ENCODE measurements at regions not wholly inside any gene's neighbourhood (a gene's known extent, or its start where the extent isn't known, plus 50 kb on each side); places are given as distances from the start of the nearest gene placed in this dataset.

DNA sequence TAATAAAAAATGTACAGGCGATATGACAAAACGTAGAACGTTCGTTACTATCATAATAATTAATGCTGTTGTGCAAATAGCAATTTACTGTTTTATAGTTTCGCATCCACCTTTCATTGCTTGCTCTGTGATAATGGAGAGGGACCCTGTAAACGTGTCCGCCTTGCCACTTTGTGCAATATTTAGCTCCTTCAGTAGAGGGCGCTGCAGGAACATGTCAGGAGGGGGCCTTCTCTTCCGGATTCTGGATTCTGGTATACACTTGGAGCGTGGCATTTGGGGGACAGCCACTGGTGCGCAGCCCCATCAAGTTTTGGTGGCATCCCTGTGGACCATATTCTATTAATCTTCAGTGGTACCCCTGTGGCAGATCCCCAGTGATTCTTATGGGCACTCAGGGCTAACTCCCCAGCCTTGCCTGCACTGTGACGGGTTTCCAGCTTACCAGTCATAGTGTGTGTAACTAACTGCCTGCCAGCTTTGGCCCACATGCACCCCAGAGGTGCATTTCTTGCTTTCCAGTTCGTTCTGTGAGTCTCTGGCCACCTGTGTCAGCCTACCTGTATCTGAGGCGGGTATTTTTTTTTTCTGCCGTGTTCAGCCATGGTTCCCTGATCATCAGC, 140.3 kb downstream of the CYRIA start:
- TF ChIP-seq ZNF660 (tag by site-specific recombination; IDR thresholded peaks at IDR 0.05) (no peak), ZNF654 (tag by site-specific recombination; IDR thresholded peaks at IDR 0.05; ENCODE audit: low read depth) (peak; percentile 47), ZSCAN30 (tag by site-specific recombination; IDR thresholded peaks at IDR 0.05) (no peak)
- TF ChIP-seq, protein P1, sequence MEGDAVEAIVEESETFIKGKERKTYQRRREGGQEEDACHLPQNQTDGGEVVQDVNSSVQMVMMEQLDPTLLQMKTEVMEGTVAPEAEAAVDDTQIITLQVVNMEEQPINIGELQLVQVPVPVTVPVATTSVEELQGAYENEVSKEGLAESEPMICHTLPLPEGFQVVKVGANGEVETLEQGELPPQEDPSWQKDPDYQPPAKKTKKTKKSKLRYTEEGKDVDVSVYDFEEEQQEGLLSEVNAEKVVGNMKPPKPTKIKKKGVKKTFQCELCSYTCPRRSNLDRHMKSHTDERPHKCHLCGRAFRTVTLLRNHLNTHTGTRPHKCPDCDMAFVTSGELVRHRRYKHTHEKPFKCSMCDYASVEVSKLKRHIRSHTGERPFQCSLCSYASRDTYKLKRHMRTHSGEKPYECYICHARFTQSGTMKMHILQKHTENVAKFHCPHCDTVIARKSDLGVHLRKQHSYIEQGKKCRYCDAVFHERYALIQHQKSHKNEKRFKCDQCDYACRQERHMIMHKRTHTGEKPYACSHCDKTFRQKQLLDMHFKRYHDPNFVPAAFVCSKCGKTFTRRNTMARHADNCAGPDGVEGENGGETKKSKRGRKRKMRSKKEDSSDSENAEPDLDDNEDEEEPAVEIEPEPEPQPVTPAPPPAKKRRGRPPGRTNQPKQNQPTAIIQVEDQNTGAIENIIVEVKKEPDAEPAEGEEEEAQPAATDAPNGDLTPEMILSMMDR (tag by site-specific recombination; IDR thresholded peaks at IDR 0.05) = peak; percentile 42; the same call in 1 of the 2 replicates
- ChIA-PET CTCF (interaction anchor here (0.5 to 5.1 kb wide), 28 partner anchors 10 to 844 kb away, joined by 3 to 57 read pairs (median 4); no protein-coding TSS in a partner anchor), POLR2A (no interaction called here)
- Histone ChIP-seq H3K36me3 (ENCODE audit: control insufficient read depth in 2 of 2, insufficient read depth in 1 of 2, low read length in 2 of 2) (no peaks in the 10 kb centered on the region), H3K27ac (ENCODE audit: extremely low read depth, low read depth, low read length) (no peak overlapping the region), H3K4me1 (ENCODE audit: control insufficient read depth, insufficient read depth, low read length) (no peaks in the 10 kb centered on the region), H3K4me3 (ENCODE audit: low read depth, low read length) (no peak overlapping the region), H3K9me3 (ENCODE audit: control insufficient read depth, insufficient read depth, low read depth, low read length) (no peaks in the 10 kb centered on the region)

DNA sequence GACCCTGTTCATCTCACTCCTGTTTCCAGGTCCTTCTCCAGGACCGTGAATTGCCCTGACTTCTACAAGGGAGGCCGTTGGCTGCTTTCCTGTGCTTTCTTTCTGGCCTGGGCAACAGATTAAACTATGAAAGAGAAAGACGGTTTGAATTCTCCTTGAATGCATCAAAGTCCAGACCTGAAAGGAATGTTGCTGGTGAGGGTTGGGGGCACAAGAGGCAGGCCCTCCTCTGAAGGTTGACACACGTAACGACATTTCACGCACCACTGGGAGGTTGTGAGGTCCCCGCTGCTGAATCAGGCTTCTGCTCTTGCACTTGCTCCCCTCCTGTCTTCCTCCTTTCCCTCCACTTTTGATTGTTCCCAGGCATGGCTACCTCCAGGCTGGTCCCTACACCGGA, 141.9 kb downstream of the CYRIA start:
- Histone ChIP-seq H3K27ac (ENCODE audit: extremely low read depth, low read depth, low read length) (no peak overlapping the region), H3K4me1 (ENCODE audit: control insufficient read depth, insufficient read depth, low read length) (no peaks in the 10 kb centered on the region), H3K36me3 (ENCODE audit: control insufficient read depth in 2 of 2, insufficient read depth in 1 of 2, low read length in 2 of 2) (no peaks in the 10 kb centered on the region), H3K4me3 (ENCODE audit: low read depth, low read length) (no peak overlapping the region), H3K9me3 (ENCODE audit: control insufficient read depth, insufficient read depth, low read depth, low read length) (no peaks in the 10 kb centered on the region)
- TF ChIP-seq ZNF585B (tag by site-specific recombination; IDR thresholded peaks at IDR 0.05) (no peak), ZNF629 (tag by site-specific recombination; IDR thresholded peaks at IDR 0.05) (no peak), ZNF423 (tag by site-specific recombination; IDR thresholded peaks at IDR 0.05) (no peak), SP2 (tag by site-specific recombination; IDR thresholded peaks at IDR 0.05) (no peak), HOXC10 (CRISPR knock-in tag; IDR thresholded peaks at IDR 0.05) (no peak), ZNF843 (tag by site-specific recombination; IDR thresholded peaks at IDR 0.05) (no peak), ZBTB7A (tag by site-specific recombination; IDR thresholded peaks at IDR 0.05; ENCODE audit: low read depth) (no peak), ZNF658 (tag by site-specific recombination; IDR thresholded peaks at IDR 0.05) (no peak), ZNF121 (tag by site-specific recombination; IDR thresholded peaks at IDR 0.05) (no peak)
- TF ChIP-seq, protein P2, sequence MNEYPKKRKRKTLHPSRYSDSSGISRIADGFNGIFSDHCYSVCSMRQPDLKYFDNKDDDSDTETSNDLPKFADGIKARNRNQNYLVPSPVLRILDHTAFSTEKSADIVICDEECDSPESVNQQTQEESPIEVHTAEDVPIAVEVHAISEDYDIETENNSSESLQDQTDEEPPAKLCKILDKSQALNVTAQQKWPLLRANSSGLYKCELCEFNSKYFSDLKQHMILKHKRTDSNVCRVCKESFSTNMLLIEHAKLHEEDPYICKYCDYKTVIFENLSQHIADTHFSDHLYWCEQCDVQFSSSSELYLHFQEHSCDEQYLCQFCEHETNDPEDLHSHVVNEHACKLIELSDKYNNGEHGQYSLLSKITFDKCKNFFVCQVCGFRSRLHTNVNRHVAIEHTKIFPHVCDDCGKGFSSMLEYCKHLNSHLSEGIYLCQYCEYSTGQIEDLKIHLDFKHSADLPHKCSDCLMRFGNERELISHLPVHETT (tag by site-specific recombination; IDR thresholded peaks at IDR 0.05) = no peak
- TF ChIP-seq, protein P3, sequence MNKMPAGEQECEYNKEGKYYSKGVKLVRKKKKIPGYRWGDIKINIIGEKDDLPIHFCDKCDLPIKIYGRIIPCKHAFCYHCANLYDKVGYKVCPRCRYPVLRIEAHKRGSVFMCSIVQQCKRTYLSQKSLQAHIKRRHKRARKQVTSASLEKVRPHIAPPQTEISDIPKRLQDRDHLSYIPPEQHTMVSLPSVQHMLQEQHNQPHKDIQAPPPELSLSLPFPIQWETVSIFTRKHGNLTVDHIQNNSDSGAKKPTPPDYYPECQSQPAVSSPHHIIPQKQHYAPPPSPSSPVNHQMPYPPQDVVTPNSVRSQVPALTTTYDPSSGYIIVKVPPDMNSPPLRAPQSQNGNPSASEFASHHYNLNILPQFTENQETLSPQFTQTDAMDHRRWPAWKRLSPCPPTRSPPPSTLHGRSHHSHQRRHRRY (tag by site-specific recombination; IDR thresholded peaks at IDR 0.05) = no peak
- TF ChIP-seq, protein P4, sequence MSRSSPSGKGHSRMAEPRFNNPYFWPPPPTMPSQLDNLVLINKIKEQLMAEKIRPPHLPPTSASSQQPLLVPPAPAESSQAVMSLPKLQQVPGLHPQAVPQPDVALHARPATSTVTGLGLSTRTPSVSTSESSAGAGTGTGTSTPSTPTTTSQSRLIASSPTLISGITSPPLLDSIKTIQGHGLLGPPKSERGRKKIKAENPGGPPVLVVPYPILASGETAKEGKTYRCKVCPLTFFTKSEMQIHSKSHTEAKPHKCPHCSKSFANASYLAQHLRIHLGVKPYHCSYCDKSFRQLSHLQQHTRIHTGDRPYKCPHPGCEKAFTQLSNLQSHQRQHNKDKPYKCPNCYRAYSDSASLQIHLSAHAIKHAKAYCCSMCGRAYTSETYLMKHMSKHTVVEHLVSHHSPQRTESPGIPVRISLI (tag by site-specific recombination; IDR thresholded peaks at IDR 0.05) = no peak
- TF ChIP-seq, protein P5, sequence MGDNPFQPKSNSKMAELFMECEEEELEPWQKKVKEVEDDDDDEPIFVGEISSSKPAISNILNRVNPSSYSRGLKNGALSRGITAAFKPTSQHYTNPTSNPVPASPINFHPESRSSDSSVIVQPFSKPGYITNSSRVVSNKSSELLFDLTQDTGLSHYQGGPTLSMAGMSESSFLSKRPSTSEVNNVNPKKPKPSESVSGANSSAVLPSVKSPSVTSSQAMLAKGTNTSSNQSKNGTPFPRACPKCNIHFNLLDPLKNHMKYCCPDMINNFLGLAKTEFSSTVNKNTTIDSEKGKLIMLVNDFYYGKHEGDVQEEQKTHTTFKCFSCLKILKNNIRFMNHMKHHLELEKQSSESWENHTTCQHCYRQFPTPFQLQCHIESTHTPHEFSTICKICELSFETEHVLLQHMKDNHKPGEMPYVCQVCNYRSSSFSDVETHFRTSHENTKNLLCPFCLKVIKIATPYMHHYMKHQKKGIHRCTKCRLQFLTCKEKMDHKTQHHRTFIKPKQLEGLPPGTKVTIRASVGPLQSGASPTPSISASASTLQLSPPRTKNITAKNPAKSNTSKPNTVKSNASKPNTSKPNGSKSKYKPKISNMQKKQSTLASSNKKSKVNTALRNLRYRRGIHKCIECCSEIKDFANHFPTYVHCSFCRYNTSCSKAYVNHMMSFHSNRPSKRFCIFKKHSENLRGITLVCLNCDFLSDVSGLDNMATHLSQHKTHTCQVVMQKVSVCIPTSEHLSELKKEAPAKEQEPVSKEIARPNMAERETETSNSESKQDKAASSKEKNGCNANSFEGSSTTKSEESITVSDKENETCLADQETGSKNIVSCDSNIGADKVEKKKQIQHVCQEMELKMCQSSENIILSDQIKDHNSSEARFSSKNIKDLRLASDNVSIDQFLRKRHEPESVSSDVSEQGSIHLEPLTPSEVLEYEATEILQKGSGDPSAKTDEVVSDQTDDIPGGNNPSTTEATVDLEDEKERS (tag by site-specific recombination; IDR thresholded peaks at IDR 0.05) = no peak
- ChIA-PET POLR2A (no interaction called here), CTCF (interaction anchor here (0.7 to 5.1 kb wide), 4 partner anchors 10 to 95 kb away, joined by 3 to 57 read pairs (median 3); no protein-coding TSS in a partner anchor)
